ENCODE measurements at regions not wholly inside any gene's neighbourhood (a gene's known extent, or its start where the extent isn't known, plus 50 kb on each side); places are given as distances from the start of the nearest gene placed in this dataset.

DNA sequence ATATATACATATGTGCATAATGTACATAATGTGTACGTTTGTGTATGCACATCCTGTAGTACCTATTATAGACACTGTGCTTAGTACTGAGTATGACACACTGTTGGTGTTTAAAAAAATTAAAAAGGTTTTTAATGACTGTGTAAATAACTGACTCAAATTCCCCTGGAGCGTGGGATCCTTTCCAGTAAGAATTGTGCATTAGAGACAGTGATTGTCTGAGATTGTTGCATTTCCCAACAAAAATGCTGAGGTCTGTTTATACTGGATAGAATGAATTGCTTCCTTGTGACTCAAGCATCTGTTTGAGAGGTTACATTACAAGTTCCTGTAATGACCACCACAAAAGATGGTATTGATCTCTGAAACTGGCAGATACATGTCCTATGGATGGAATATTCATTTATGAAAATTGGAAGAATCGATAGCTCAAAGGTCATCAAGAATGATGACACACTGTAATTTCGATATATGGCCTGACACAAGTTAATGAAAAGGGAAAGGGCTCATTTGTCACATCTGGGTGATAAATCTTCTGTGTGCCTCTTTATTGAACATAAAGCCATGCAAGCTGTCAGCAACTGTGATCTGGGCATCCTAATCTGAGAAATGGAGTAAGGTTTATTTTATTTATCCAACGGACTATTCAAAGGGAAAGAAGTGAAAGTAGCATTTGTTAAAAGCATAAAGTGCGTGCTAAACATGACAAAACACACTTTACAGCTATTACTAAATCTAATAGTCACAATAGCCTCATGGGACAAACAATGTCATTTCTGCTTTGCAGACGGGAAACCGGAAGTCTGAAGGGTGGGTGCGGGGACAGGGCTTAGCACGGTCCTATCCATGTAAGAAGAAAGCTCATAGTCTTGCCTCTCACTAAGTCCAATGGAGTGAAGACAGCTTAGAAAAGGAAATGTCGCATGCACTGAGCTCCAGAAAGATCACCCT, 228.8 kb downstream of the CDH11 start:
- DNase-seq, result no peak

DNA sequence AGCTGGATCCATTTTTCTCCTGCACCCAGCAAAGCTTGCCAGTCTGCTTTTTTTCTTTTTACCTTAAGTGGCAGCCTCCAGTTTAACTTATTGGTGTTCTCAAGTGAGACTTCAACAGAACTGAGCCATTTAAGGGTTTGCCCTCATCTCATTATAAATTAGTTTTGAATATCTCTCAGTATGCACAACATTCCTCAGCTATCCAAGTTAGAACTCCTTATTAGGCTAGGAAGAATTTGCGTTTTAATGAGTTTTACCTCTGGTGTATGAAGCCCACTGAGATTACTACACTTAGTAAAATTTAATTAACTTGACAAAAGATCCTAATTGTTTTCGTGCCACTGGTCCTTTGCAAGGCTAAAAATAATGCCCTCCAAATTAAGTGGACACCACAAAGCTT, 232.4 kb downstream of the CDH11 start:
- DNase-seq, result no peak

DNA sequence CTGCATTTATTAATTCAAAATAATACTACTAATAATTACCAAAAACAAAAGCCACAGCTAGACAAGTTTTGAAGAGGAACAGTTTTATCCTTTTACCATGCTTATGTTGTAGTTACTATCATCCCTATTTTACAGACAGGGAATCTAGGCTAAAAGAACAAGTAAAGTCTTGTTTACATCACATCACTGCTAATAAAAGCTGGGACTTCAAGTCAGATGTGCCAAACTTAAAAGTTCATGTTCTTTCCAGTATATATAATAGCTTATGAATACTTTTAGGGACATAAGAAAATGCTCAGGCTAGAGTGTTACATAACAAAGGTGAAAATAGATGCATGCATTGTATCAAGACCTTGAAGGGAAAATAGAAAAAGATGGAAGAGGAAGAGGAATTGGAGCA, 234.2 kb downstream of the CDH11 start:
- DNase-seq, result no peak

DNA sequence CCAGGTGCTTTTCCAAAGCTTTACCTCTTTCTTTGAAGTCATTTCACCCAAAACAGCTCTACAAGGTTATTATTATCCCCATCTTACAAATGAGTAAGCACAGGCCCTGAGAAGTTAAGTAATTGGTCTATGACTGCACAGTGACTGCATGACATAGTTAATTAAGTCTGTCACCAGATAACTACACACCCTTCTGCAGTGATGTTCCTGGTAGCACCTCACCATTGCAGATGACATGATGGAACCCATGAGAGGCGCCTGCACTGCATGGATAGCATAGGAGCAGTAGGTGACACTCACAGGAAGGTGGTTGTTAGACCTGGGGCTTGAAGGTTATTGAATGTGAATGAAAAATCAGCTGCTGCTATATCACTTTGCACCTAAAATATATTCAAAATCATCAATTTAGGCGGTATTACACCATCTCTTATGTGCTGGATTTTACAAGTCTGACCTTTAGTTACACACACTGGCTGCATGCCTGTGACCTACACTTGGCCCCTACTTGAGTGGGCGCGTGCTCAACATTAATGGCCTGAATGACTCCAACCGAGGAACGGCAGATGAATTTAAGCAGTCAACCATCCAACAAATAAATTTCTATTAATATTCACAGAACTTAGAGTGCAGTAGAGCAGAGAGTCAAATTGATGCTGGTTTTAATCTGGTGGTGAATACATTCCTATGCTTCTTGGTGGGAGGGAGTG, 239.6 kb downstream of the CDH11 start:
- DNase-seq, result no peak

DNA sequence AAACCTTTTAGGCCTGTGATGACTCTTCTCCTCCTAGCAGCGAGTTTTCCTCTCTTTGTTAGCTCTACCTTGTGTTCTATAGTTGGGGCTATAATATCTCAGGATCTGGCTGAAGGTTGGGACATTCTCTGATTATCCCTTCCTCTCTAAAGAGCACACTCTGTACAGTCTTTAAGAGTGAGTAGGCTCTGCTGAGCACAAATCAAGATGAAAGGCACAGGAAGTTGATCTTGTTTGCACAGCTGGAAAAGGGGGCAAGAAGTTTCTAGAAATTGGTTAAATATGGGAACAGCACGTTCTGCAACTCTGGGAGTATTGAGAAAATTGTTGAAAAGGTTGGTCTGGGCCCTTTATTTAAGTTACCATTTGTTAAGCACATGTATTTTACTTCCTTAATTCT, 240.9 kb downstream of the CDH11 start:
- DNase-seq, result no peak

DNA sequence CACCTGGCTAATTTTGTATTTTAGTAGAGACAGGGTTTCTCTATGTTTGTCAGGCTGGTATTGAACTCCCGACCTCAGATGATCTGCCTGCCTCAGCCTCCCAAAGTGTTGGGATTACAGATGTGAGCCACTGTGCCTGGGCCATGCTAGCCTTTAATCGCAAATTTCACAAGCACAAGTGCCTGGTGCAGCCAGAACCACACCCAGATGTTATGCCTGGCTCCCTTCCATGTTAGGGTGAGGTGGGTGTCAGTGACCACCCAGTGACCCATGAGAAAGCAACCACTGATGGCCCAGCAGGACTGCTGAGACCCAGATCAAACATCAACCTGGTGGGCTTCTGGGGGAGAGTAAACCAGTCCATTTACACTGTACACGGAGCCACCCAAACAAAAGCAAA, 241.9 kb downstream of the CDH11 start:
- no peak for DNase-seq

DNA sequence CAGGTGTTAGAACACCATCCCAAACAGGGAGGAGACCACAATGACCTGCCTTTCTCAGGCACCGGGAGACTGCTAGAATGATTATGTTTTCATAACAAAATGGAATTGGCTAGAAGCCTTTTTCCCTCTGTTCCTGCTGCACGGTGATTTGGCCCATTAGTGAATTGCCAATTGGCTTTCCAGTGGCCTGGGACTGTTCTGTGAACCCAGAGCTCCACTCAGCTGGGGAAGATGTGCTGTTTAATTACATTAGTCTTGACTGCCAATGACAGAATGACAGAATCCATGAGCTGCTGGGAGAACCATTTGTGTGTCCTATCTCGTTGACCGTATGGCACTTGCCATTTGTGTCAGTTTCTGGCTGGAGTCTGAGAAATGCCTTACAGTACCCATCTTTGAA, 242.9 kb downstream of the CDH11 start:
- no peak for DNase-seq

DNA sequence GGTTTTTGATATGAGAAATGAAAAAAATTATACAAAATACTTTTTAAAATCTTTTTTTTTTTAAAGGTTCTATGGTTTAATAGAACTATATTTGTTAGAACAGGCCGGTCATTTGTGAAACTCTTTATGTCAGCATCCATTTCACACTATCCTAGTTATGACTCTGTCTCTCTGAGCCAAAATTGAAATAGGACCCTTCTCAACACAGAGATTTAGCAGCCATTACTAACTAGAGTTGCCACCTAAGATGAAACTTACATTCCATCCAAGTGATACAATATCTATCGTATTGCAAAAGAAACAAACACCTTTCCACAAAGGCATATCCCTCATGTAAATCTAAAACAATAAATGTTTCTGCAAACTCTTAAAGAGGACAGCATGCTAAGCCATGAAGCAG, 249.8 kb downstream of the CDH11 start:
- DNase-seq, result no peak

DNA sequence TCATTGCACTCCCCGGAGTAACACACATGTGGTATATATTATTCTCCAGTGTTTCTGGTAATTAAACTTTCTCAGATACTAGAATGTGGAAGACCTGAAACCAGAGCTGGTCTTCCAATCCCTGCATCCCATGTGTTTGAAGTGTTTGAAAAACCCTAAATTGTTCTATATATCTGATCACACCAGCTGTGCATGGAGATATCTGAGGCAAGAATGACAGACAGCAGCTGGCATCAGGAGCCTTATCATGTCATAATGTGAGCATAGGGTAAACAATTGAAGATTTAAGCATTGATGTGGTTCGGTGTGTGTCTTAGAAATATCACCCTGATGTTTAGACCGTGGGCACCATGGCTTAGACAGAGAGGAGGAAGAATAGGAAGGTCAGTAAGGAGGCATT, 251.0 kb downstream of the CDH11 start:
- DNase-seq, result no peak

DNA sequence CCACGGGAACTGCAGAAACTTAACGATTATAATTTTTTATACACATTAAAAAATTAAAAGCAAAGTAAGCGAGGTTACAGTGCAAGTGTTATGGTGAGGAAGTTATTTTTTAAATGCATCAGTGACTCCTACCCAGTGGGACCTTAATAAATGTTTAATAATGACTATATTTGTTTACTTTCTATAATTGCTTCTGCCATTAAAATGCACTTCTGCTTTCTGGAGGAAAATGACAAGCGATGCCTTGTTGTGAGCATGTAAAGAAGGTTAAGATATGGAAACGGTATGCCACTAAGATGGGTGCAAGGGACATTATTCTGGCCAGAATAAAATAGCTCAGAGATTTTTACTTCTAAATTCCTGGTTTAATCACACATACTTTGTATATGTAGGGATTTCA, 252.1 kb downstream of the CDH11 start:
- no peak for DNase-seq

DNA sequence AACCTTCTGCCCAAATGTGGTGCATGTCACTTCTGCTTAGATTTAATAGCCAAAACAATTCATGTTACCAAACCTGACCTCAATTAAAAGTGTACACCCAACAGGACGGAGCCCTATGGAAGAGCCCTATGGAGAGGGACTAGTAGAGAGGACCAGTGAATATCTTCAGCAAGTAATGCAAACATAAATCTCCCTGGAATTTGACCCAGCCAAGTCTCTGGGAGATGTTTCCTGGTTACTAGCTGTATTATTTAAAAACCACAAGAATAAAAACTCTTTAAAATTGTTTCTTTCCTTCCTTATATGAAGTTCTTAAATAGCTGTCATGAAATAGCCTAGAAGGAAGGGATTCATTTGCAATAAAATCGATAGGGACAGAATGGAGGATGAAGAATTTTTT, 255.8 kb downstream of the CDH11 start:
- DNase-seq, result no peak

DNA sequence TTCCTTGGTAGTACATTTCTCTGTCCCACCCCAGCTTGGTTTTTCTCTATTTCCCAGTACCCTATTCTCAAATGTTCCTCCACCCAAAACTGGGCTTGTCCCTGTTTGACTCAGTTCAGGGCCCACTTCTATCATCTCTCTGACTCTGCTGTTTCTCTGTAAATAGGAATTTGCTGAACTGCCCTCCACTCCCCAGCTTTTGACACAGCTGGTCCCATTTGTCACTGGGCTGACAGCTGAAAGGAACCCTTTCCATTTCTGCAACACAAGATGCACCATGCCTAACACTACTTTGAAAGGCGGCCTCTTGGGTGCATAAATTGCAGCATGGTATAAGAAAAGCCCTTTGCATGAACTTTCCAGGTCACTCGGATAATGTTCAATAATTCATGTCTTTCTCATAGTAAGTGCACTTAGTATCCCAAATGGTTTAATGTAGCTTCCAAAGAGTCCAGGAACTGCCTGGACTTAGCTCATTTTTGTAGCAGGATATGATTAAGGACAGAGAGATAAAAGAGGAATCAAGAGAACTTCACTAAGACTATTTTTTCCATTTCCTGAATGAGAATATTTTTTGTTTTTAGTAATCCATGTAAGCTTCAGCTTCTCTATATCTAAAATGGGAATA, 256.7 kb downstream of the CDH11 start:
- DNase-seq, result no peak

DNA sequence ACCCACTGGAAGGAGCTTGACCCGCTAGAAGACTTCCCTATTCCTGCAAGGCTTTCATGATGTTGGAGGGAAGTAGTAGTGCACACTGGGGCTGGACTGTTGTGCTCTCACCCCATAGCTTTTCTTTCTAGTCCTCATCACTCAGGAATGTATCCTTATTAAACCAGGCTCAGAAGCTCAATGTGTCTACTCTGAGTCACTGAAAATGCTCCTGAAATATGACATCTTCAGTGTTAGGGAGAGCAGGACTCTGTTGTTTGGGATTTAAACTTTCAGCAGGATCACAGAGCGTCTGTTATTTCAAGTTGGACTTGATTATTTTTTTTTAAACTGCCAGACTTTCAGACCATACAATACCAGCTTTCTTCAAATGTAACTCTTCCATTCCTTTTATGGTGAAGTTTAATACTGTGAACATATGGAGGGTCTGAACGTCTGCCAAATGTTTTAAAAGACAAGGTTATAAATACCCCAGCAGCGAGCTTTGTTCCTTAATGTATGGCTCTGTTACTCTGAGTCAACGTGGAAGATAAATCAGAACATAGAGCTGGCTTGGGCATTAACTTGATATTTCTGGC, 257.5 kb downstream of the CDH11 start:
- DNase-seq, result no peak

DNA sequence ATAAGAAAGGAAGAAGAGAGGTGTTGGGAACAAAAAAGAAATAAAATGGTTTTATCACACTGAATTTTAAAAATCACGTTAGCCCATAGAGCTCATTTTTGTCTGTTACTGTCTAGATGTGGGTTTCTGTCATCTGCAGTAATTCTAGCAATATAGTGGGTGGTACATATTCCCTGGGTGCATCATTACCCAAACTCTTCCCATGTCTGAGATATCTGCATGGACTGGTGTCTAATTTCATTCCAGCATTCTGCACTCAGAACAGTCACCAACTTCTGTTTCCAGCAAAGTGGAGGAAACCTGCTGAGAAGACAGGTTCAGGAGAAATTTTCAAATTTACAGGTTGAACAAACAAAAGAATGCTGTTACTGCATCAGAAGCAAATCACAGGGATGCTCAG, 263.8 kb downstream of the CDH11 start:
- DNase-seq, result no peak

DNA sequence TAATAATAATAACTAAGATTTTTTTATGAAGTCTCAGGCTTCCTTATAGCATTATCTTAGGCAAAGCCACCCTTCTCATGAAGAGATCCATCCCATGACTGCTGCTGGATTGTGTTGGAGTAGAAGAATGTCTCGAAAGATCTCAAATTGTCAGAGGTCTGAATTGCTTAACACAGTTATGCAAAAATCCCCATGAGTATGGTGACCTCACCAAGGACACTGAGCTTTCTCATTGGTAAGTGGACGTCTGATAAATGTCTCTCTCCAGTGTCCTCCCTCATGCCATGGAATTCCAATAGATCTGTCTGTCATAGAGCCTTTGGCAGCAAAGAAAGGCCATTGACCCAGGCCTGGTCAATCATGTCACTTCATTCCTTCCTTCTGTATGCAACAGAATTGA, 264.5 kb downstream of the CDH11 start:
- DNase-seq, result no peak

DNA sequence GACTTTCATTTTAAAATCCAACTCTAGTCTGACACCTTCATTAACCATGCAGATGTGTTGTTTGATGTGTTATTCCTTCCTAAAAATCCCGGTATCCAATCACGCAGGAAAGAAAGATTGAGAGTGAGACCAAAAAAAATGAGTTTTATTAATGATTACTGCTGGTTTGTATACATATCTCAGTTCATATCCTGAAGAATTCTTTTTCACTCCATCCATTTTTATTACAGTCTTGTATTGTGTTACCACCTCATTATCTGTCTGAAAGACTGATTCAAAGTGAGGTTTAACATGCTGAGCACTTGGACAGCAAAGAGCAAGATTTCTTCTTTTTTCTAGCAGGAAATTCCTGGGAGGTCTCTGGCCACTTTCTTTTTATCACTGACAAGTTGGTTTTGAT, 268.3 kb downstream of the CDH11 start:
- DNase-seq, result no peak

DNA sequence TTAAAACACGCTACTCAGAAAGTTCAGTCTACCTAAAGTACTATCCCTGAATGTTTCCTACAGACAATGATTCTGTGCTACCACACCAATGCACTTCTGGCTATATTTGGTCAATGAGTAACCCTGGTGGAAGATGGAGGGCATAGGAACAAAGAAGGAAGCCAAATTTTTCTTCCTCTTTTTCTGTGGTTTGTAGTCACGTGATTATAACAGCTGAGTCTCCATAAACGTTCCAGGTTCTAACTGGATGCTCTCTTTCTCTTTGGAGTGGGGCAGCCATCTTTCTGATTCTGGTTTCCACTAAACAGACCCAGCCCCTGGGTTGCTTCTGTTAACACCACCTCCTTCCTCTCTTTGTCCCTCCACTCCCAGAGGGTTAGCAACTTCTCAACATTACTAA, 274.9 kb downstream of the CDH11 start:
- DNase-seq, result no peak

DNA sequence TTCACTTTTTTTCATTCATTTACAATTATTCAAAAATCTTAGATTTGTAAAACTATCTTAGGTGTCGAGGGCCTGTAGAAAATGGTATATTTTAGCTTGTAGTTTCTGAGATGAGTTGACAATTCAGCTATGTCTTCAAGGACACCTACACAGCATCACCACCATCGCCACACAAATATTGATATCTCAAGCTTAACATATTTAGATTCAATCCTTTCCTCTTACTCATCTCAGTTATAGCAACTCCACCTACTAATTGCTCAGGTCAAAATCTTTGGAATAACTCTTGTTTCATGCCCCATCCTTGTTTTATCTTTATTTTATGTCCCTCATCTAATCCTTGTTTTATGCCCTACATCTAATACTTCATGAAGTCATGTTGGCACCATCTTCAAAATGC, 276.8 kb downstream of the CDH11 start:
- DNase-seq, result no peak

DNA sequence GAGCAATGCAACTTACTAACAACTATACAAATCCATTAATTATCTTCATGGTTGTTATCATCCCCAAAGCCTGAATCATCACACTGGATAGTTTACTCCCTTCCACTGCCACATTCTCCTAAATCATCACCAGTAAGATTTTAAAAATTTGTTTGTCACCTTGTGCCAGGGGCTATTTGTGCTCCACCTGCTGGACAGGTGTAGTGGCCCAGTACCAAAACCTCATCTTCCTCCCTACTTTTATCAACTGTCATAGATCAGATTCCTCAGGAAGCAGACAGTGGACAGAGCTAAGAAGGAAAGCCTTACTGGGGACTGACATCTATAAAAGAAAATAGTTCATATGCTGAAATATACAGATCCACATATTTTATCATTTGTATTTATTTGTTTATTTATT, 280.4 kb downstream of the CDH11 start:
- no peak for DNase-seq

DNA sequence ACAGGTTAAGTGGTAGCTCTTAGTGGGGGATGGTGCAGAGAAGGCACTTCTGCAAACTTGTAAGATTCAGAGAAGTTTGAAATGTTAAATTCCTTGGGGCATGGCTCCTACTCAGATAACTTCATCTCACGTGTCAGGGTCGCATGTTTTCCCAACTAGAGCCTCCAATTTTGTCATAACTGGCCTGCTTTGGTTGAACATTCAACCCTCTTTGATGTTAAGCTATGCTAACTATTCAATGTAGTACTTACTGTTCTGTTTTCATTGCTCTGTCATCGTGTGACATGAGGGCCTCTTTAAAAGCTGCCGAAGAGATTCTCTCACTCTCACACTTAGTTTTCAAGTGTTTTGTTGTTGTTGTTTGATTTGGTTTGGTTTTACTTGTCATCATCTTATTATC, 280.8 kb downstream of the CDH11 start:
- no peak for DNase-seq

DNA sequence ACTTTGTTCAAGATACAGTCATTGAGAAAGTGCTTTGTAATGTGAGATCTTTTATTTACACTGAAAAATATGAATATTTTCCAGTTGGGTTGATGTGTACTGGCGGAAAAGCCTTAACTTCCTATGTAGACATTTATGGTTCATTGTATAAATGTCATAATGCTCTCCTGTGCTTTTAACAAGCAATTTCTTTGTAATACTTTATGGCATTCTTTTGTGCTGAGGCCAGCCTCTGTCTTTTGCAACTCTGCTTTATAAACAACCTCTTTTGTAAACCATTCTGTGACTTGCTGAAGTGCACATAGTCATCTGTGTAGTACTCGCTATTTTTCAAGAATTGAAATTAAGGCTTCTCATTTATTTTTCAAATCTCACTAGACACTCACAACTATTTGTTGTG, 291.2 kb downstream of the CDH11 start:
- no peak for DNase-seq

DNA sequence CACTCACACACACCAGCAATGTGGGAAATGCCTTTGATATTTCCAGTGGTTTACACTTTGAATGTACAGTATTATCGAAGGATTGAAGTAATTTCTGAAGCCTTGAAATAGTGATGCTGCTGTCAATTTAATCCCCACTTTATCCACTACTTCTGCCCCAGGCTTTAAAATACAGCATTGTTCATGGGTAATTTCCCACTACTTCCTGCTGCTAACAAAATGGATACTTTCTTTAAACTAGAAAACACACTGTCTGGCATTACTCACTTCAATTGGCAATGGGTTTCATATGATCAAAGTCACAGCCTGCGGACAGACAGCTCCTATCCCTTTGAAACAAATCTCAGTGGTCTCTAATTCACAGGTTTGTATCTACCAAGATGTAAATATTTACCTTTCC, 292.2 kb downstream of the CDH11 start:
- no peak for DNase-seq

DNA sequence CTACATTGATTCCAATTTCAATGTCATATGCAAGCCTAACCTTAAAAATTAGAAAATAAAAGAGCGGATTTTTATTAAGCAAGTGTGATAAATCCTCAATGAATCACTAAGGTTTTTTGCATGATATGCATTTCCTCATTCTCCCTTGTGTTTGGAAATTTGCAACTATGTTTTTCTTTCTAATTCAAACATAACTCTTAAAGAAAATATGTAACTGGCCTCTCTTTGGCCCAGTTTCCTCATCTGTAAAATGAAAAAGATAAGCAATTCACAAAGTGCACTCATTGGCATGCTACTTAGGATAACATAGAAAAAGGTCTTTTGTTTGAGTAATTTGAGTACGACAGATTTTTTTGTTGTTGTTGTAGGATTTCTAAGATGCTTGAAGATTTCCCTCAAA, 295.5 kb downstream of the CDH11 start:
- DNase-seq, result no peak

Data from midbrain (tissue), 1 donor.